Breast epithelium (tissue), 3 donors: ENCODE measurements at regions not wholly inside any gene's neighbourhood (a gene's known extent, or its start where the extent isn't known, plus 50 kb on each side); places are given as distances from the start of the nearest gene placed in this dataset.

ENCODE experiments used
- POLR2AphosphoS5 ChIP-seq, 3 donors: sonication (generic); formaldehyde crosslinking; IDR thresholded peaks; one replicate each; pipeline ENCODE4 v1.6.1; 2017; ENCODE audit warnings: antibody characterized with exemption in 3 of 3
- TF ChIP-seq, protein P1 (sequence below), 3 donors: fragments of 450-650 bp; IDR thresholded peaks; one replicate each; pipeline ENCODE4 v1.5.1; 2016 to 2017; ENCODE audit warnings: antibody characterized with exemption in 3 of 3, mild to moderate bottlenecking in 3 of 3, moderate library complexity in 3 of 3

GRCh38 chr2:75844651-75845050 is 133.9 kb upstream of the GCFC2 start:
- TF ChIP-seq, protein P1, sequence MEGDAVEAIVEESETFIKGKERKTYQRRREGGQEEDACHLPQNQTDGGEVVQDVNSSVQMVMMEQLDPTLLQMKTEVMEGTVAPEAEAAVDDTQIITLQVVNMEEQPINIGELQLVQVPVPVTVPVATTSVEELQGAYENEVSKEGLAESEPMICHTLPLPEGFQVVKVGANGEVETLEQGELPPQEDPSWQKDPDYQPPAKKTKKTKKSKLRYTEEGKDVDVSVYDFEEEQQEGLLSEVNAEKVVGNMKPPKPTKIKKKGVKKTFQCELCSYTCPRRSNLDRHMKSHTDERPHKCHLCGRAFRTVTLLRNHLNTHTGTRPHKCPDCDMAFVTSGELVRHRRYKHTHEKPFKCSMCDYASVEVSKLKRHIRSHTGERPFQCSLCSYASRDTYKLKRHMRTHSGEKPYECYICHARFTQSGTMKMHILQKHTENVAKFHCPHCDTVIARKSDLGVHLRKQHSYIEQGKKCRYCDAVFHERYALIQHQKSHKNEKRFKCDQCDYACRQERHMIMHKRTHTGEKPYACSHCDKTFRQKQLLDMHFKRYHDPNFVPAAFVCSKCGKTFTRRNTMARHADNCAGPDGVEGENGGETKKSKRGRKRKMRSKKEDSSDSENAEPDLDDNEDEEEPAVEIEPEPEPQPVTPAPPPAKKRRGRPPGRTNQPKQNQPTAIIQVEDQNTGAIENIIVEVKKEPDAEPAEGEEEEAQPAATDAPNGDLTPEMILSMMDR (IDR thresholded peaks at IDR 0.05): no peak
- no peak for TF ChIP-seq POLR2AphosphoS5 (IDR thresholded peaks at IDR 0.05)
